ENCODE measurements at regions not wholly inside any gene's neighbourhood (a gene's known extent, or its start where the extent isn't known, plus 50 kb on each side); places are given as distances from the start of the nearest gene placed in this dataset.
"Not testable (repeated sequence)": the region's sequence is repeated elsewhere in the genome, so short reads cannot be mapped to it uniquely, and the experiment has no call there.

DNA sequence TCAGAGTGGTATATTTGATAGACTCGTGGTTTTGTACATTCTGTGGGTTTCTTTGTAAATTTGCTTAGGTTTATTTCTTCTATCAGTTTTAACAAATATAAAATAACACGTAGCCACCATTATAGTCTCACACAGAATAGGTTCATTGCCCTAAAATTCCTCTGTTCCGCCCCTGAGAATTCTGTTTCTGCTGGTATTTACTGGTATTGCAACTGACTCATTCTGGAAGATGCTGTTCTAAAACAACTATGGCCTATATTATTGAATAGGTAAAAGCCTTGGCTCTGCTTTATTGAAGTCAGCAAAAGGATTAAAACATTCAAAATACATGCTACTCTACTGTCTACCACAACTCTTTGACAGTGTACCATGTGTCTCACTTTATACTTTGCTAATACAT is 119.1 kb upstream of the CHORDC1 start:
- H3K36me3 Mint-ChIP-seq (ENCODE audit: insufficient read depth) = no peaks in the 10 kb centered on the region
- DNase-seq (no peak), ATAC-seq (no peak)
- no peak overlapping the region for H3K4me3 Mint-ChIP-seq
- no peaks in the 10 kb centered on the region for H3K9me3 Mint-ChIP-seq
- H3K27me3 Mint-ChIP-seq (ENCODE audit: low read depth) = no peaks in the 10 kb centered on the region
- no peaks in the 10 kb centered on the region for H3K4me1 Mint-ChIP-seq (ENCODE audit: low read depth)

DNA sequence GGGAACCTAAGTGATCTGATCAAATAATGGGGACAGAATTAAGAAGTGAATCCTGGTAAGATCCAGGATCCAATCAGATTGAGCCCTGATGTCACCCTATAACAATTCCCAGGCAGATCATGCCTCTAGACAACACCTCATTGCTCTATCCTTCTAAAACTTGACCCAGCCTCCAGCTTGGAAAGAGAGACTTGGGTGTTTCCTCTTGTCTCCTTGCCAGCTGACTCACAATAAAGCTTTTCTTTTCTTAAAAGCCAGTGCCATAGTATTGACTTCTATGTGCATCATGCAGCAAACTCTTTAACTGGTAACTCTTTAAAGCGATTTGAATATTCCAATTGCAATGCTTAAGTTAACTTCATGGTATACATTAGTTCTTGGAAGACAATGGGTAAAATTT is 109.6 kb upstream of the CHORDC1 start:
- Mint-ChIP-seq H3K4me3 (no peak overlapping the region), H3K27me3 (ENCODE audit: low read depth) (peaks cover 2% of the 10 kb centered on the region)

DNA sequence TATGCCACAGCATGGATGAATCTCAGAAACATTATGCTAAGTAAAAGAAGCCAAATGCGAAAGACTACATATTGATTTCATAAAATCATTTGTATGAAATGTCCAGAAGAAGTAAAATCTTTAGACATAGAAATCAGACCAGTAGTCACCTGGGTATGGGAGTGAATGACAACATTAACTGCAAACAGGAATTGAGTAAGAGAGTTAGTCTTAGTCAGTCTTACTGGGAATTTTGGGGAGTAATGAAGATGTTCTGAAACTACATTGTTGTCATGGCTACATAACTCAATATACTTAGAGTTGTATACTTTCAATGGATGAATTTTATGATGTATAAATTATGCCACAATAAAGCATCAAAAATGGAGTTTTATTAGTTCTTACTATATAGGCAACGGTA is 107.8 kb upstream of the CHORDC1 start:
- DNase-seq (no peak), ATAC-seq (no peak)
- Mint-ChIP-seq H3K9me3 (no peaks in the 10 kb centered on the region), H3K4me3 (no peak overlapping the region), H3K4me1 (ENCODE audit: low read depth) (no peaks in the 10 kb centered on the region), H3K36me3 (ENCODE audit: insufficient read depth) (no peaks in the 10 kb centered on the region), H3K27me3 (ENCODE audit: low read depth) (peaks cover 2% of the 10 kb centered on the region)

More for the DNA sequence above, 109.6 kb upstream of the CHORDC1 start:
- DNase-seq = no peak
- ATAC-seq = no peak
- no peaks in the 10 kb centered on the region for H3K36me3 Mint-ChIP-seq (ENCODE audit: insufficient read depth)
- H3K4me1 Mint-ChIP-seq (ENCODE audit: low read depth) = no peaks in the 10 kb centered on the region
- no peaks in the 10 kb centered on the region for H3K9me3 Mint-ChIP-seq

DNA sequence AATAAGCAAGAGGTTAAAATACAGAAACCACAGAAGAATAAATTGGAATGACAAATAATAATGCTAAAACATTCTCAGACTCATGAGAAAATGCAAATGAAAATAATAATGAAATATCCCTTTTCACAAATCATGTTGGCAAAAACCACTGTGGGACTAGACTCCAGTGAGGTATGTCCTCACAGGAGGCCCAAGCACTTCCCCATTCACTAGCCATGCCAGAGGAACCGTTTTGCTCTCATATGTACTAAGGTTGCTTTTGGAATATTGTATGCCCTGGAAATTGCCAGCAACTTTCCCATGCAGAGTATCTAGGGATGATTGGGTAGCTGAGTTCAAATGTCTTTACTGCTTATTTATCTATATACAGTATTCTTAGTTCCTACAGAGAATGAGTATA is 106.2 kb upstream of the CHORDC1 start:
- H3K4me3 Mint-ChIP-seq = no peak overlapping the region
- H3K4me1 Mint-ChIP-seq (ENCODE audit: low read depth) = no peaks in the 10 kb centered on the region
- ATAC-seq = no peak

DNA sequence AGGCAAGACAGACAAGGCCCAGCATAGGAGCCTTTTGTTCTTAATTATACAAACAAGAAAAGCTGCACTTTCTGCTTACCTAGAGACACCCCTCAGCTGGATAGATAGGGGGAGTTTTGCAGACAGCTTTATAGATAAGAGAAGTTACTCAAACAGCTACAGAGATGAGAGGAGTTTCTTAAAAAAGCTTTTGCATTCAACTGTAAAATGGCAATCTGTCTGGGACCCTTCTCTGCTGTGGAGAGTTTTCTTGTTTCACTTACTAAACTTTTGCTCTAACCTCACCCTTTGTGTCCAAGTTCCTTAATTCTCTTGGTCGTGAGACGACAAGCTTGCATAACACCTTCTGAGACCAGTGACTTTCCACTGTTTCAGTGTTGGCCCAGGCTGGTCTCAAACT is 103.8 kb upstream of the CHORDC1 start:
- no peak overlapping the region for H3K4me3 Mint-ChIP-seq
- DNase-seq (no peak), ATAC-seq (no peak)
- H3K4me1 Mint-ChIP-seq (ENCODE audit: low read depth) = no peaks in the 10 kb centered on the region
- no peaks in the 10 kb centered on the region for H3K36me3 Mint-ChIP-seq (ENCODE audit: insufficient read depth)
- peaks cover 6% of the 10 kb centered on the region for H3K27me3 Mint-ChIP-seq (ENCODE audit: low read depth)
- no peaks in the 10 kb centered on the region for H3K9me3 Mint-ChIP-seq

More for the DNA sequence above, 106.2 kb upstream of the CHORDC1 start:
- Mint-ChIP-seq H3K9me3 (no peaks in the 10 kb centered on the region), H3K36me3 (ENCODE audit: insufficient read depth) (no peaks in the 10 kb centered on the region), H3K27me3 (ENCODE audit: low read depth) (peaks cover 2% of the 10 kb centered on the region)
- no peak for DNase-seq

DNA sequence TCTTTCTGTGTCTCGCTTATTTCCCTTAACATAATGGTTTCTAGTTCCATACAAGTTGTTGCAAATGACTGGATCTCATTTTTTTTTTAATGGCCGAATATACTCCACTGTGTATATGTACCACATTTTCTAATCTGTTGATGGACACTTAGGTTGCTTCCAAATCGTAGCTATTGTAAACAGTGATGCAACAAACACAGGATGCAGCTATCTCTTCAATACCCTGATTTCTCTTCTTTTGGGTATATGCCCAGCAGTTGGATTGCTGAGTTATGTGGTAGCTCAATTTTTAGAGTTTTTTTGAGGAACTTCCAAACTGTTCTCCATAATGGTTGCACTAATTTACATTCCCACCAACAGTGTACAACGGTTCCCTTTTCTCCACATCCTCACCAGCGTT is 100.4 kb upstream of the CHORDC1 start:
- ATAC-seq (no peak), DNase-seq (no peak)
- no peak overlapping the region for H3K4me3 Mint-ChIP-seq
- H3K27me3 Mint-ChIP-seq (ENCODE audit: low read depth) = peaks cover 4% of the 10 kb centered on the region
- H3K4me1 Mint-ChIP-seq (ENCODE audit: low read depth) = no peaks in the 10 kb centered on the region
- H3K36me3 Mint-ChIP-seq (ENCODE audit: insufficient read depth) = no peaks in the 10 kb centered on the region
- no peaks in the 10 kb centered on the region for H3K9me3 Mint-ChIP-seq

DNA sequence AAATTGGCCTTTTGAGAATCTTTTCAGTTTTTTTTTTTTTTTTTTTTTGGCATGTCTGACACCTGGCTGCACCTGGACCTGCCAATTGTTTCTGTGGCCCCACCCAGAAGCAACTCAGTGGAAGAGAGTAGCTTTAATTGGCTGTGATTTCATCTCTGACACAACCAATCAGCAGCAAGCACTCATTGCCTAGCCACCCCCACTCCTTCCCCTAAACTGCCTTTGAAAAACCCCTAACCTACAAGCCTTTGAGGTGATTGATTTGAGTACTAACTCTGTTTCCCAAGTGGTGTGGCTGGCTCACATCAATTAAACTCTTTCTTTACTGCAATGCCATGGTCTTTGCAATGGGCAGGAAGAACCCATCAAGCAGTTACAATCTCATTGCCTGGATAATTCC is 98.2 kb upstream of the CHORDC1 start:
- Mint-ChIP-seq H3K27me3 (ENCODE audit: low read depth) (peaks cover 4% of the 10 kb centered on the region), H3K4me3 (no peak overlapping the region), H3K4me1 (ENCODE audit: low read depth) (no peaks in the 10 kb centered on the region), H3K9me3 (no peaks in the 10 kb centered on the region), H3K36me3 (ENCODE audit: insufficient read depth) (no peaks in the 10 kb centered on the region)
- DNase-seq (no peak), ATAC-seq (no peak)

DNA sequence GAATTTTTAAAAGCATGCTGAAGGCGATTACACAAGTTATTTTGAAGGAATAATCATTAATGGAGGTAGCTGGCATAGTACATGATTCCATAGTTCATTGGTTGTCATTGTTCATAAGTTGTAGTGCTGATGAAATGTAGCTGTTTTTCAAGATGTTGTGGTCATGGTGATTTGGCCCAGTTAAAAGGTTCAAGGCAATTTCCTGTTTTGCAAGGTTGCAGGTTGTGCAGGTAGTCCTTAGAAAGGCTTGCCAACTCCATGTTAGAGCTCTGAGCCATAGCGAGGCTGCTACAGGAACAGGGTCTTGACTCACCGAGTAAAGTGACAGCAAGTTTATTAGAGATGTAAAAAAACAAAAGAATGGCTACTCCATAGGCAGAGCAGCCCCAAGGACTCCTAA is 95.8 kb upstream of the CHORDC1 start:
- Mint-ChIP-seq H3K4me3 (no peak overlapping the region), H3K27me3 (ENCODE audit: low read depth) (peaks cover 2% of the 10 kb centered on the region), H3K9me3 (no peaks in the 10 kb centered on the region), H3K4me1 (ENCODE audit: low read depth) (no peaks in the 10 kb centered on the region), H3K36me3 (ENCODE audit: insufficient read depth) (no peaks in the 10 kb centered on the region)
- DNase-seq (no peak), ATAC-seq (no peak)

DNA sequence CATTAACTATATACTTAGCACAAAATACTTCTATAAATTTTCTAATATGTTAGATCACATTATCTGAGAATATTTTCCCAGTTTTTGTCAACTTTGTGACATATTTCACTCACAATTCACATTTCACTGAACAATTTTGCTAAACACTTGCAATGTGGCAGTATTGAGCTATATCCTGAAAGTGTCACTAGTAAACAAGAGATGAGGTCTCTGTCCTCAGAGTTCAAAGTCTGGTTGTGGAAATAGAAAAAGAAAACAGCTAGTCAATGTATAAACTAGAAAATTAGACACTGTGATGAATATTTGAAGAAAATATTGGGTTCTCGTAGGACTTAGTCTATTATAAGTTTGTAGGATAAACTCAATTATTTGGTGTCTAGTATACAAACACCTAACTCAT is 87.4 kb upstream of the CHORDC1 start:
- H3K9me3 Mint-ChIP-seq = no peaks in the 10 kb centered on the region
- no peaks in the 10 kb centered on the region for H3K36me3 Mint-ChIP-seq (ENCODE audit: insufficient read depth)
- no peaks in the 10 kb centered on the region for H3K4me1 Mint-ChIP-seq (ENCODE audit: low read depth)
- DNase-seq = no peak
- H3K4me3 Mint-ChIP-seq = no peak overlapping the region
- ATAC-seq = no peak
- H3K27me3 Mint-ChIP-seq (ENCODE audit: low read depth) = no peaks in the 10 kb centered on the region

DNA sequence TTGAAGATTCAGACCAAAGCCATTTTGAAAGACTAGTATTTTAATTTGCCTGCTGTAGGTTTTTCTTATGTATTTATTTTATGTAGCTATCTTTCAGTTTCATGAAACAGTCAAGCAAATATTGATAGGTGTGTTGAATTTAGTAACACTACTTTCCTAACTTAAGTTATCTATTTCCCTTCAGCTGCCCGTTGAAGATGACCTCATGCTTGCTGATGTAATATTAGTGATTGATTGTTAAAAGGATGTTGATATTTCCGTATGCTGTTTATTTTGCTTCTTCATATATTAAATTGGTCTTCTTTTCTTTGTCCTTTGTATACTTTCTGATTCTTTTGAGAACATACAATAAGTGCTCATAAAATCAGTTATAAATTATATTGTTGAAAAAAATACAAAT is 86.8 kb upstream of the CHORDC1 start:
- H3K36me3 Mint-ChIP-seq (ENCODE audit: insufficient read depth) = no peaks in the 10 kb centered on the region
- no peaks in the 10 kb centered on the region for H3K27me3 Mint-ChIP-seq (ENCODE audit: low read depth)
- DNase-seq (no peak), ATAC-seq (no peak)
- no peaks in the 10 kb centered on the region for H3K9me3 Mint-ChIP-seq
- H3K4me3 Mint-ChIP-seq = no peak overlapping the region
- no peaks in the 10 kb centered on the region for H3K4me1 Mint-ChIP-seq (ENCODE audit: low read depth)

DNA sequence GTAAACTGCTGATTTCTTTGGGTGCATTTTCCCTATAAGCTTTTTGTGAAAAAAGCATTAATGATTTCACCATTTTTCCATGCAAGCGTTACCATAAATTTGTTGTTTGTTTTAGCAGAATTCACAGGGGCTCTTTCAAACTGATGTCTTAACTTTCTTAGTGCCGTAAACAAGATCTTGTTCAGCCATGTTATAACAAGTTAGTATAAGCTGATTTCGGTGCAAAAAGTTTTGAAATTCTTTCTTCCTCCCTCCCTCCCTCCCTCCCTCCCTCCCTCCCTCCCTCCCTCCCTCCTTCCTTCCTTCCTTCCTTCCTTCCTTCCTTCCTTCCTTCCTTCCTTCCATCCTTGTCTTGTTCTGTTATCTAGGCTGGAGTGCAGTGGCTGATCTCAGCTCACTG is 71.7 kb upstream of the CHORDC1 start:
- Mint-ChIP-seq H3K36me3 (ENCODE audit: insufficient read depth) (no peaks in the 10 kb centered on the region), H3K27me3 (ENCODE audit: low read depth) (peaks cover 4% of the 10 kb centered on the region), H3K4me1 (ENCODE audit: low read depth) (no peaks in the 10 kb centered on the region), H3K9me3 (no peaks in the 10 kb centered on the region), H3K4me3 (no peak overlapping the region)
- ATAC-seq (no peak), DNase-seq (no peak)

DNA sequence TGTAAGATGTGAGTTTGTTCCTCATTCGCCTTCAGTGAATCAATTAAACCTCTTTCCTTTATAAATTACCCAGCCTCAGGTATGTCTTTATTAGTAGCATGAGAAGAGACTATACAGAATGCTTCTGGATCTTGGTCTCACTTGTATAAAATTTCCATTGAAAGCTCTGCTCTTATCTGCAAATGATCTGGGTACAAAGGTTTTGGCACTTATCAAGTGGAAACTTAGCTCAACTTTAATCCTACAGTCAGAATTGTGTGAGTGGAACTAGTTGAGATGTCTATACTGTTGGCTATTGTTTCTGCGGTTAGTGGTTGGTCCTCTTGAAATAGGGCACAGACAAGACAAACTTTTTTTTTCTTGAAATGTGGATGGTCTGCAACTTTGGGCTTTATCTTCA is 71.2 kb upstream of the CHORDC1 start:
- no peak overlapping the region for H3K4me3 Mint-ChIP-seq
- H3K9me3 Mint-ChIP-seq = no peaks in the 10 kb centered on the region
- no peaks in the 10 kb centered on the region for H3K4me1 Mint-ChIP-seq (ENCODE audit: low read depth)
- no peaks in the 10 kb centered on the region for H3K36me3 Mint-ChIP-seq (ENCODE audit: insufficient read depth)
- ATAC-seq (no peak), DNase-seq (no peak)
- peaks cover 4% of the 10 kb centered on the region for H3K27me3 Mint-ChIP-seq (ENCODE audit: low read depth)

DNA sequence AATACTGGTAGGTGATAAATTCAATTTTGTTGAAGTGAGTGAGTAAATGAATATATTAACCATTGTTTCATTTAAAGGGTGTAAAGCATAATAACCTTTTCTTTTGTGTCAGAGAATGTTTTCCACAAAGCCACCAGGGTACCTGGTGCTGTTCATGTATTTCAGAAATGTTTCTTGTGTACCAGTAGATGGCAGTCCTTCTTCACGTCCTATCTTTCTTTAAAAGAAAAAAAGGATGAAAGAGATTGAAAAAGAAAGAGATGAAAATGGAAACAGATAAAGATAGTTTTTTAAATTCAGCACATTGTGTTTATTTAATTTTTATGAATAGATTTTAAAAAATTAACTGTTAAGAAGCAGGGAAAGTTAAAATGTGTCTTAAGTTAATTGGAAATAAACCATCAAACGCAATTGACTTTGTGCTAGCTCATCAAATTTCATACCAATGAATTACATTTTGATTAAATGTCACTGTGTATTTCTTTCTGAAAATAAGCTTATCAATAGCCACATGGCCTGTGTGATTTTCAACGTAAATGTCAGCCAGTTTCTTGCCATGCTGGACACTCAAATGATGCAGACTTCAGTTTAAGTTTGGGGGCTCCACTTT is 65.5 kb upstream of the CHORDC1 start:
- DNase-seq (no peak), ATAC-seq (no peak)
- no peaks in the 10 kb centered on the region for H3K36me3 Mint-ChIP-seq (ENCODE audit: insufficient read depth)
- peaks cover 4% of the 10 kb centered on the region for H3K27me3 Mint-ChIP-seq (ENCODE audit: low read depth)
- H3K4me3 Mint-ChIP-seq = no peak overlapping the region
- no peaks in the 10 kb centered on the region for H3K9me3 Mint-ChIP-seq
- H3K4me1 Mint-ChIP-seq (ENCODE audit: low read depth) = no peaks in the 10 kb centered on the region

DNA sequence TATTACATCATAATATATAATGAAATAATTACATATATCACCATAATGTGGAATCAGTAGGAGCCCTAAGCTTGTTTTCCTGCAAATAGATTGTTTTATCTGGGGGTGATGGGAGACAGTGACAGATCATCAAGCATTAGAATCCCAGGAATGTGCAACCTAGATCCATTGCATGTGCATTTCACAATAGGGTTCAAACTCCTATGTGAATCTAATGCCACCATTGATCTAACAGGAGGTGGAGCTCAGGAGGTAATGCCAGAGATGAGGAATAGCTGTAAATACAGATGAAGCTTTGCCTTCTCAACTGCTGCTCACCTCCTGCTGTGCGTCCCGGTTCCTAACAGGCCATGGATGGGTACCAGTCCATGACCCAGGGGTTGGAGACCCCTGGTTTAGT is 63.8 kb upstream of the CHORDC1 start:
- DNase-seq (no peak), ATAC-seq (no peak)
- no peaks in the 10 kb centered on the region for H3K9me3 Mint-ChIP-seq
- H3K4me3 Mint-ChIP-seq = no peak overlapping the region
- peaks cover 4% of the 10 kb centered on the region for H3K27me3 Mint-ChIP-seq (ENCODE audit: low read depth)
- H3K4me1 Mint-ChIP-seq (ENCODE audit: low read depth) = no peaks in the 10 kb centered on the region
- no peaks in the 10 kb centered on the region for H3K36me3 Mint-ChIP-seq (ENCODE audit: insufficient read depth)

DNA sequence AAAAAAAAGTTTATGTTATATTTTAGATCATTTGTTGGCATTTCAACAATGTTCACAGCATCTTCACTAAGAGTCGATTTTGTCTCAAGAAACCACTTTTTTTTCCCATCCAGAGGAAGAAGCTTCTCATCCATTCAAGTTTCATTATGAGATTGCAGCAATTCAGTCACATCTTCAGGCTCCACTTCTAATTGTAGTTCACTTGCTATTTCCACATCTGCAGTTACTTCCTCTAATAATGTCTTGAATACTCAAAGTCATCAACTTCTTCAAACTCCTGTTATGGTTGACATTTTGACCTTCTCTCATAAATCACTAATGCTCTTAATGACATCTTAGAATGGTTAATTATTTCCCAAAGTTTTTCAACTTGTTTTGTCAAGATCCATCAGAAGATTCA is 61.3 kb upstream of the CHORDC1 start:
- no peak for DNase-seq
- no peaks in the 10 kb centered on the region for H3K9me3 Mint-ChIP-seq
- H3K36me3 Mint-ChIP-seq (ENCODE audit: insufficient read depth) = no peaks in the 10 kb centered on the region
- ATAC-seq = no peak
- H3K4me3 Mint-ChIP-seq = no peak overlapping the region
- H3K27me3 Mint-ChIP-seq (ENCODE audit: low read depth) = no peaks in the 10 kb centered on the region
- H3K4me1 Mint-ChIP-seq (ENCODE audit: low read depth) = no peaks in the 10 kb centered on the region

DNA sequence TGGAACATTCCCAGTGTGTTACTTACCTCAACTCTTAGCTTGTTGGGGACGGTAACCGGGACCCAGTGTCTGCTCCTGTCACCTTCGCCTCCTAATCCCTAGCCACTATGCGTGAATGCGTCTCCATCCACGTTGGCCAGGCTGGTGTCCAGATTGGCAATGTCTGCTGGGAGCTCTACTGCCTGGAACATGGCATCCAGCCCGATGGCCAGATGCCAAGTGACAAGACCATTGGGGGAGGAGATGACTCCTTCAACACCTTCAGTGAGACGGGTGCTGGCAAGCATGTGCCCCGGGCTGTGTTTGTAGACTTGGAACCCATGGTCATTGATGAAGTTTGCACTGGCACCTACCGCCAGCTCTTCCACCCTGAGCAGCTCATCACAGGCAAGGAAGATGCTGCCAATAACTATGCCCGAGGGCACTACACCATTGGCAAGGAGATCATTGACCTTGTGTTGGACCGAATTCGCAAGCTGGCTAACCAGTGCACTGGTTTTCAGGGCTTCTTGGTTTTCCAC is 59.8 kb upstream of the CHORDC1 start:
- not testable (repeated sequence) for H3K4me1 Mint-ChIP-seq (ENCODE audit: low read depth); H3K9me3 Mint-ChIP-seq

More for the DNA sequence above, 59.8 kb upstream of the CHORDC1 start:
- not testable (repeated sequence) for H3K27me3 Mint-ChIP-seq (ENCODE audit: low read depth); H3K36me3 Mint-ChIP-seq (ENCODE audit: insufficient read depth); H3K4me3 Mint-ChIP-seq; ATAC-seq; DNase-seq

Measured in activated T-cell treated with anti-CD3 and anti-CD28 coated beads, Interleukin-2, amount 50 U/mL, for 4 hours (primary cell).